PFSK-1 (cell line): ENCODE measurements at regions not wholly inside any gene's neighbourhood (a gene's known extent, or its start where the extent isn't known, plus 50 kb on each side); places are given as distances from the start of the nearest gene placed in this dataset.

ENCODE experiments used
- FOXP2 ChIP-seq: optimal IDR thresholded peaks from 2 replicates; pipeline ENCODE3; 2011; ENCODE audit warnings: borderline replicate concordance, control low read depth, inconsistent platforms; ENCODE audit not compliant: insufficient read depth; ENCODE audit errors: extremely low read length, extremely low read depth
- POLR2AphosphoS5 ChIP-seq: IDR thresholded peaks from 2 replicates; pipeline ENCODE4 v1.6.1; 2012; ENCODE audit warnings: low read depth, mild to moderate bottlenecking, control low read depth, low read length, moderate library complexity
- REST ChIP-seq, 2 experiments: IDR thresholded peaks; 2 replicates each; pipeline versions ENCODE4 v1.6.1 to v1.8.0; 2011 to 2012; ENCODE audit warnings: low read depth in 2 of 2, low read length in 2 of 2, control low read depth in 1 of 2, inconsistent platforms in 1 of 2, mild to moderate bottlenecking in 1 of 2, moderate library complexity in 1 of 2; ENCODE audit not compliant: insufficient read depth in 1 of 2
- SIN3A ChIP-seq: IDR thresholded peaks from 2 replicates; pipeline ENCODE4 v1.6.1; 2012; ENCODE audit warnings: mild to moderate bottlenecking, low read length, moderate library complexity, borderline replicate concordance; ENCODE audit not compliant: insufficient read depth
- TAF1 ChIP-seq: IDR thresholded peaks from 2 replicates; pipeline ENCODE4 v1.6.1; 2012; ENCODE audit warnings: low read length, control low read depth, borderline replicate concordance; ENCODE audit not compliant: insufficient read depth

- TF ChIP-seq SIN3A = no peak
- TF ChIP-seq REST (IDR thresholded peaks at IDR 0.05; ENCODE audit: insufficient read depth in 1 of 2, low read depth in 2 of 2, low read length in 2 of 2) = no peak
- no peak for TF ChIP-seq FOXP2
- no peak for TF ChIP-seq TAF1
- TF ChIP-seq POLR2AphosphoS5 = no peak
Observed at GRCh38 chr13:33891196-33891742, 73.3 kb downstream of the RFC3 start.

- TF ChIP-seq SIN3A (no peak), REST (IDR thresholded peaks at IDR 0.05; ENCODE audit: insufficient read depth in 1 of 2, low read depth in 2 of 2, low read length in 2 of 2) (no peak), TAF1 (no peak), POLR2AphosphoS5 (no peak), FOXP2 (no peak)
Observed at GRCh38 chr13:33893559-33893958, 75.6 kb downstream of the RFC3 start.

- TF ChIP-seq FOXP2 = no peak
- TF ChIP-seq SIN3A = no peak
- no peak for TF ChIP-seq REST (IDR thresholded peaks at IDR 0.05; ENCODE audit: insufficient read depth in 1 of 2, low read depth in 2 of 2, low read length in 2 of 2)
- TF ChIP-seq TAF1 = no peak
- TF ChIP-seq POLR2AphosphoS5 = no peak
Observed at GRCh38 chr13:33904431-33904830, 86.5 kb downstream of the RFC3 start.

GRCh38 chr13:33908116-33908515 lies 90.2 kb downstream of the RFC3 start:
- no peak for TF ChIP-seq REST (IDR thresholded peaks at IDR 0.05; ENCODE audit: insufficient read depth in 1 of 2, low read depth in 2 of 2, low read length in 2 of 2)
- no peak for TF ChIP-seq TAF1
- no peak for TF ChIP-seq POLR2AphosphoS5
- no peak for TF ChIP-seq FOXP2

- TF ChIP-seq REST (IDR thresholded peaks at IDR 0.05; ENCODE audit: insufficient read depth in 1 of 2, low read depth in 2 of 2, low read length in 2 of 2) (no peak), SIN3A (no peak), POLR2AphosphoS5 (no peak), FOXP2 (no peak)
Observed at GRCh38 chr13:33910255-33910654, 92.3 kb downstream of the RFC3 start.
